Lower leg skin (tissue), 4 donors: ENCODE measurements at regions not wholly inside any gene's neighbourhood (a gene's known extent, or its start where the extent isn't known, plus 50 kb on each side); places are given as distances from the start of the nearest gene placed in this dataset.

Experiments
- DNase-seq, 2 donors: peaks; one replicate each; pipeline ENCODE4 v3.0.0-alpha.2; 2019; ENCODE audit warnings: low spot score in 2 of 2
- H3K4me3 ChIP-seq: fragments of 200-600 bp; sonication (generic); 2 replicates; pipeline ENCODE4 v1.5.1; 2017; ENCODE audit warnings: mild to moderate bottlenecking, low read depth; ENCODE audit not compliant: poor library complexity, severe bottlenecking
- CTCF ChIP-seq, 3 donors: fragments of 450-650 bp; IDR thresholded peaks; one replicate each; pipeline ENCODE4 v1.5.1; 2016; ENCODE audit warnings: antibody characterized with exemption in 3 of 3, mild to moderate bottlenecking in 3 of 3, moderate library complexity in 2 of 3
- POLR2A ChIP-seq, 2 donors: fragments of 450-650 bp; IDR thresholded peaks; one replicate each; pipeline ENCODE4 v1.6.1; 2016 to 2017; ENCODE audit warnings: antibody characterized with exemption in 2 of 2, mild to moderate bottlenecking in 1 of 2, moderate library complexity in 1 of 2
- WGBS, 2 donors: methylation state at CpG; one replicate each; pipeline ENCODE4 v1.1.5; 2018; 5-methylcytosine and 5-hydroxymethylcytosine counted together
- intact Hi-C: fragments of 100-400 bp; cut with DNase I; formaldehyde crosslinking; loops from one replicate; pipeline ENCODE4 v1.15.0; 2023; ENCODE audit warnings: low total_unique reads

- intact Hi-C loops, result no loop called here
- 67 to 78% methylated on average over 4 of the region's 4 CpGs for WGBS, 2 donors
- no peak for TF ChIP-seq POLR2A (IDR thresholded peaks at IDR 0.05)
- TF ChIP-seq CTCF (IDR thresholded peaks at IDR 0.05), result no peak
- H3K4me3 ChIP-seq, result no peak overlapping the region
- DNase-seq, result no peak
Observed at GRCh38 chr20:7392542-7393206, 547.6 kb downstream of the HAO1 start.

GRCh38 chr20:7399114-7399513, 541.1 kb downstream of the HAO1 start:
- no peak for DNase-seq
- TF ChIP-seq CTCF (IDR thresholded peaks at IDR 0.05) (no peak), POLR2A (IDR thresholded peaks at IDR 0.05) (no peak)
- 60 to 68% methylated on average over 6 of the region's 6 CpGs for WGBS, 2 donors
- intact Hi-C loops, result no loop called here
- H3K4me3 ChIP-seq, result no peak overlapping the region

- no peak overlapping the region for H3K4me3 ChIP-seq
- no peak for DNase-seq
- intact Hi-C loops, result no loop called here
- 60 to 67% methylated on average over 3 of the region's 3 CpGs for WGBS, 2 donors
- TF ChIP-seq POLR2A (IDR thresholded peaks at IDR 0.05) (no peak), CTCF (IDR thresholded peaks at IDR 0.05) (no peak)
Observed at GRCh38 chr20:7399575-7399974, 540.7 kb downstream of the HAO1 start.

- WGBS, 2 donors, result 74 to 82% methylated on average over 1 of the region's 1 CpG
- TF ChIP-seq POLR2A (IDR thresholded peaks at IDR 0.05), result no peak
- no peak overlapping the region for H3K4me3 ChIP-seq
- intact Hi-C loops, result no loop called here
- DNase-seq, result no peak
Observed at GRCh38 chr20:7406671-7407070, 533.6 kb downstream of the HAO1 start.

GRCh38 chr20:7410150-7410549, 530.1 kb downstream of the HAO1 start:
- WGBS, 2 donors, result 72 to 77% methylated on average over 3 of the region's 3 CpGs
- TF ChIP-seq CTCF (IDR thresholded peaks at IDR 0.05) (no peak), POLR2A (IDR thresholded peaks at IDR 0.05) (no peak)
- intact Hi-C loops, result no loop called here
- no peak overlapping the region for H3K4me3 ChIP-seq
- no peak for DNase-seq

GRCh38 chr20:7411075-7411474, 529.2 kb downstream of the HAO1 start:
- TF ChIP-seq POLR2A (IDR thresholded peaks at IDR 0.05), result no peak
- no peak for TF ChIP-seq CTCF (IDR thresholded peaks at IDR 0.05)
- 75 to 78% methylated on average over 5 of the region's 5 CpGs for WGBS, 2 donors
- no peak overlapping the region for H3K4me3 ChIP-seq
- intact Hi-C loops, result no loop called here
- no peak for DNase-seq
